HEK293 (cell line): ENCODE measurements at regions not wholly inside any gene's neighbourhood (a gene's known extent, or its start where the extent isn't known, plus 50 kb on each side); places are given as distances from the start of the nearest gene placed in this dataset.

Experiments used
- CTCF ChIA-PET: fragments of 350-600 bp; formaldehyde crosslinking; extraction: SDS; loops from one replicate; lab custom pipeline; 2021; ENCODE audit warnings: antibody characterized with exemption; lab: Yijun Ruan, JAX
- POLR2A ChIA-PET: fragments of 300-600 bp; formaldehyde crosslinking; extraction: SDS; loops from one replicate; lab custom pipeline; 2020; ENCODE audit warnings: antibody characterized with exemption, inconsistent platforms; lab: Yijun Ruan, JAX
- H3K27ac ChIP-seq: fragments of 200-500 bp; sonication (Bioruptor generic); 2 replicates; pipeline ENCODE4 v1.5.1; 2014; ENCODE audit warnings: low read depth, low read length, control low read depth, inconsistent platforms; ENCODE audit errors: extremely low read depth
- H3K36me3 ChIP-seq, 2 experiments: fragments of 200-500 bp in 1 of 2; sonication (Bioruptor generic) in 1 of 2; 1 replicate in 1 of 2; 2 replicates in 1 of 2; pipeline ENCODE4 v1.5.1; 2014 to 2017; ENCODE audit warnings: inconsistent platforms in 2 of 2, low read length in 2 of 2; ENCODE audit not compliant: control insufficient read depth in 2 of 2, insufficient read depth in 1 of 2
- H3K4me1 ChIP-seq: fragments of 200-500 bp; sonication (Bioruptor generic); 2 replicates; pipeline ENCODE4 v1.5.1; 2014; ENCODE audit warnings: mild to moderate bottlenecking, low read length, inconsistent platforms; ENCODE audit not compliant: control insufficient read depth, insufficient read depth
- H3K4me3 ChIP-seq: 2 replicates; pipeline ENCODE4 v1.5.1; 2011; ENCODE audit warnings: low read depth, mild to moderate bottlenecking, control low read depth, low read length, moderate library complexity
- H3K9me3 ChIP-seq: fragments of 200-500 bp; sonication (Bioruptor generic); 2 replicates; pipeline ENCODE4 v1.5.1; 2014; ENCODE audit warnings: low read depth, low read length, inconsistent platforms; ENCODE audit not compliant: control insufficient read depth, insufficient read depth
- KLF10 ChIP-seq: fragments of 450-650 bp; IDR thresholded peaks from 2 replicates; pipeline ENCODE4 v1.5.1; 2018; ENCODE audit warnings: missing biosample characterization, mild to moderate bottlenecking, missing genetic modification characterization
- PATZ1 ChIP-seq: fragments of 450-650 bp; formaldehyde crosslinking; IDR thresholded peaks from 2 replicates; pipeline ENCODE4 v1.5.1; 2016; ENCODE audit warnings: missing biosample characterization, missing genetic modification characterization
- PRDM1 ChIP-seq: fragments of 450-650 bp; formaldehyde crosslinking; IDR thresholded peaks from 2 replicates; pipeline ENCODE4; 2016; ENCODE audit warnings: missing biosample characterization, missing genetic modification characterization
- PRDM2 ChIP-seq: fragments of 450-650 bp; formaldehyde crosslinking; IDR thresholded peaks from 2 replicates; pipeline ENCODE4 v1.5.1; 2016; ENCODE audit warnings: missing biosample characterization, missing genetic modification characterization, borderline replicate concordance
- SALL2 ChIP-seq: fragments of 450-650 bp; formaldehyde crosslinking; IDR thresholded peaks from 2 replicates; pipeline ENCODE4 v1.5.0; 2017; ENCODE audit warnings: missing biosample characterization, mild to moderate bottlenecking, missing genetic modification characterization, borderline replicate concordance
- SCRT2 ChIP-seq: fragments of 450-650 bp; formaldehyde crosslinking; IDR thresholded peaks from 2 replicates; pipeline ENCODE4 v1.5.1; 2016; ENCODE audit warnings: missing biosample characterization, missing genetic modification characterization
- ZBTB48 ChIP-seq: fragments of 450-650 bp; formaldehyde crosslinking; IDR thresholded peaks from 2 replicates; pipeline ENCODE4 v1.5.1; 2016; ENCODE audit warnings: missing biosample characterization, missing genetic modification characterization
- ZFP41 ChIP-seq: fragments of 450-650 bp; formaldehyde crosslinking; IDR thresholded peaks from 2 replicates; pipeline ENCODE4 v1.5.1; 2016; ENCODE audit warnings: missing biosample characterization, missing genetic modification characterization, borderline replicate concordance
- ZNF202 ChIP-seq: fragments of 450-650 bp; formaldehyde crosslinking; IDR thresholded peaks from 2 replicates; pipeline ENCODE4 v1.5.1; 2016; ENCODE audit warnings: missing biosample characterization, missing genetic modification characterization, borderline replicate concordance
- ZNF26 ChIP-seq: fragments of 450-650 bp; formaldehyde crosslinking; IDR thresholded peaks from 2 replicates; pipeline ENCODE4 v1.5.1; 2016; ENCODE audit warnings: missing biosample characterization, missing genetic modification characterization
- ZNF302 ChIP-seq: fragments of 450-650 bp; formaldehyde crosslinking; IDR thresholded peaks from 2 replicates; pipeline ENCODE4 v1.5.1; 2016; ENCODE audit warnings: missing biosample characterization, missing genetic modification characterization, low read depth
- ZNF324 ChIP-seq: fragments of 450-650 bp; formaldehyde crosslinking; IDR thresholded peaks from 2 replicates; pipeline ENCODE4 v1.5.1; 2016; ENCODE audit warnings: missing biosample characterization, missing genetic modification characterization
- ZNF362 ChIP-seq: fragments of 450-650 bp; formaldehyde crosslinking; IDR thresholded peaks from 2 replicates; pipeline ENCODE4 v1.5.1; 2016; ENCODE audit warnings: missing biosample characterization, missing genetic modification characterization
- ZNF37A ChIP-seq: fragments of 450-650 bp; IDR thresholded peaks from 2 replicates; pipeline ENCODE4 v1.5.1; 2018; ENCODE audit warnings: missing biosample characterization, missing genetic modification characterization
- ZNF530 ChIP-seq: fragments of 450-650 bp; formaldehyde crosslinking; IDR thresholded peaks from 2 replicates; pipeline ENCODE4 v1.5.1; 2016; ENCODE audit warnings: low read depth, missing biosample characterization, missing genetic modification characterization
- ZNF558 ChIP-seq: fragments of 450-650 bp; formaldehyde crosslinking; IDR thresholded peaks from 2 replicates; pipeline ENCODE4 v1.5.1; 2016; ENCODE audit warnings: missing biosample characterization, missing genetic modification characterization
- ZNF707 ChIP-seq: fragments of 450-650 bp; formaldehyde crosslinking; IDR thresholded peaks from 2 replicates; pipeline ENCODE4 v1.5.1; 2016; ENCODE audit warnings: missing biosample characterization, missing genetic modification characterization
- ZNF747 ChIP-seq: fragments of 450-650 bp; formaldehyde crosslinking; IDR thresholded peaks from 2 replicates; pipeline ENCODE4 v1.5.1; 2016; ENCODE audit warnings: missing biosample characterization, missing genetic modification characterization
- ZNF792 ChIP-seq: fragments of 450-650 bp; formaldehyde crosslinking; IDR thresholded peaks from 2 replicates; pipeline ENCODE4 v1.5.1; 2016; ENCODE audit warnings: missing biosample characterization, missing genetic modification characterization
- ZNF830 ChIP-seq: fragments of 450-650 bp; IDR thresholded peaks from 2 replicates; pipeline ENCODE4 v1.5.0; 2018; ENCODE audit warnings: missing biosample characterization, missing genetic modification characterization, low read depth, mild to moderate bottlenecking, moderate library complexity

GRCh38 chr6:74404366-74404765 lies 708.4 kb downstream of the CD109 start:
- Histone ChIP-seq H3K4me3 (no peak overlapping the region), H3K27ac (no peak overlapping the region), H3K4me1 (no peaks in the 10 kb centered on the region), H3K36me3 (no peaks in the 10 kb centered on the region), H3K9me3 (no peaks in the 10 kb centered on the region)
- ChIA-PET CTCF (interaction anchor here (1.1 kb wide), 1 partner anchor 806 kb away, joined by 3 read pairs; no protein-coding TSS in a partner anchor), POLR2A (no interaction called here)
- TF ChIP-seq PRDM2 (no peak), ZBTB48 (tag by site-specific recombination) (no peak), ZNF302 (no peak), SCRT2 (no peak), ZNF324 (tag by site-specific recombination) (no peak), SALL2 (tag by site-specific recombination) (no peak), KLF10 (no peak), ZNF558 (tag by site-specific recombination) (no peak), ZNF37A (tag by site-specific recombination) (no peak), PRDM1 (tag by site-specific recombination) (no peak), ZFP41 (tag by site-specific recombination) (no peak), PATZ1 (tag by site-specific recombination) (no peak), ZNF830 (no peak), ZNF26 (tag by site-specific recombination) (no peak)

- Histone ChIP-seq H3K4me3 (no peak overlapping the region), H3K9me3 (no peaks in the 10 kb centered on the region), H3K4me1 (no peaks in the 10 kb centered on the region), H3K27ac (no peak overlapping the region), H3K36me3 (no peaks in the 10 kb centered on the region)
- CTCF ChIA-PET: no interaction called here
- POLR2A ChIA-PET: no interaction called here
- TF ChIP-seq ZNF792 (tag by site-specific recombination) (no peak), ZNF202 (tag by site-specific recombination) (no peak), ZNF747 (tag by site-specific recombination) (no peak), ZNF26 (tag by site-specific recombination) (no peak), ZNF530 (no peak), ZNF707 (tag by site-specific recombination) (no peak), ZNF830 (no peak), ZNF362 (tag by site-specific recombination) (no peak)
Measured at GRCh38 chr6:74402781-74403180, 706.8 kb downstream of the CD109 start.
